K562 (cell line): ENCODE measurements at regions not wholly inside any gene's neighbourhood (a gene's known extent, or its start where the extent isn't known, plus 50 kb on each side); places are given as distances from the start of the nearest gene placed in this dataset.

ENCODE experiments used
- ATAC-seq: fragments of 200-7000 bp; cut with Tn5 transposase; 3 replicates; pipeline ENCODE4 v1.9.1; 2020; ENCODE audit warnings: moderate library complexity
- BruUV-seq: library from RNA; stranded (reverse); fragments of 400-500 nt; replicated peaks from 2 replicates; lab custom pipeline; 2021; lab: Mats Ljungman, UMichigan
- CTCF ChIA-PET: fragments of 300-600 bp; formaldehyde crosslinking; extraction: SDS; loops from one replicate; lab custom pipeline; 2021; ENCODE audit warnings: low intra/inter-chr PET ratio; lab: Yijun Ruan, JAX
- POLR2A ChIA-PET: fragments of 300-600, 350-650 bp; sonication (Branson Sonifier 250); formaldehyde crosslinking; extraction: SDS; loops from one replicate; lab custom pipeline; 2021; ENCODE audit warnings: antibody characterized with exemption, inconsistent platforms; lab: Yijun Ruan, JAX
- DNase-seq, 4 experiments: peaks; one replicate each; pipeline versions ENCODE4 v3.0.0 to v3.0.0-alpha.2; 2011 to 2018; ENCODE audit warnings: low spot score in 3 of 4, mixed read lengths in 3 of 4; ENCODE audit errors: extremely low read depth in 1 of 4
- FAIRE-seq: peaks from 2 replicates; lab custom pipeline; 2011; peaks lifted over from hg19 to GRCh38; lab: Jason Lieb, UNC
- H2AFZ ChIP-seq: 2 replicates; pipeline ENCODE4 v1.6.0; 2011; ENCODE audit warnings: low read depth, low read length, control low read depth, inconsistent platforms
- H3K27ac ChIP-seq: fragments of 200-600 bp; 3 replicates; pipeline ENCODE4 v1.8.0; 2011; ENCODE audit warnings: low read depth, mild to moderate bottlenecking, control low read depth, inconsistent platforms, low read length, moderate library complexity, mixed read lengths; ENCODE audit errors: extremely low read depth
- H3K27me3 ChIP-seq, 2 experiments: fragments of 300-600 bp in 1 of 2; 2 replicates in 1 of 2; 3 replicates in 1 of 2; pipeline versions ENCODE4 v1.6.0 to v1.8.0; 2011; ENCODE audit warnings: inconsistent platforms in 2 of 2, low read length in 2 of 2, mild to moderate bottlenecking in 1 of 2, mixed read lengths in 1 of 2, moderate library complexity in 1 of 2; ENCODE audit not compliant: control insufficient read depth in 2 of 2, insufficient read depth in 2 of 2
- H3K36me3 ChIP-seq: fragments of 300-600 bp; 3 replicates; pipeline ENCODE4 v1.8.0; 2011; ENCODE audit warnings: mild to moderate bottlenecking, low read length, inconsistent platforms; ENCODE audit not compliant: control insufficient read depth, insufficient read depth
- H3K4me1 ChIP-seq, 2 experiments: fragments of 200-600 bp in 1 of 2; replicated peaks in 1 of 2; 2 replicates in 1 of 2; 3 replicates in 1 of 2; pipeline versions ENCODE4 v1.5.1 to v1.8.0; 2011; ENCODE audit warnings: inconsistent platforms in 2 of 2, low read length in 2 of 2, mild to moderate bottlenecking in 1 of 2, mixed read lengths in 1 of 2, moderate library complexity in 1 of 2; ENCODE audit not compliant: control insufficient read depth in 2 of 2, insufficient read depth in 2 of 2
- H3K4me2 ChIP-seq: 2 replicates; pipeline ENCODE4 v1.6.1; 2011; ENCODE audit warnings: low read length, control low read depth, inconsistent platforms, mixed read lengths; ENCODE audit not compliant: insufficient read depth
- H3K4me3 ChIP-seq: fragments of 200-600 bp; sonication (generic), shearing (Covaris generic); 2 replicates; pipeline ENCODE4 v1.5.1; 2016; ENCODE audit warnings: control low read depth, inconsistent platforms
- H3K79me2 ChIP-seq: fragments of 200-600 bp; 3 replicates; pipeline ENCODE4 v1.8.0; 2011; ENCODE audit warnings: low read length, inconsistent platforms; ENCODE audit not compliant: control insufficient read depth, insufficient read depth
- H3K9ac ChIP-seq, 2 experiments: 2 replicates each; pipeline versions ENCODE4 v1.6.0 to v1.6.1; 2011; ENCODE audit warnings: low read depth in 2 of 2, low read length in 2 of 2, control low read depth in 1 of 2, inconsistent platforms in 1 of 2, mild to moderate bottlenecking in 1 of 2, mixed read lengths in 1 of 2; ENCODE audit not compliant: insufficient read depth in 1 of 2
- H3K9me1 ChIP-seq: one replicate; pipeline ENCODE4 v1.6.0; 2011; ENCODE audit warnings: inconsistent platforms, mild to moderate bottlenecking, low read length, moderate library complexity; ENCODE audit not compliant: control insufficient read depth, insufficient read depth
- H3K9me3 ChIP-seq: replicated peaks from 2 replicates; pipeline ENCODE4 v1.5.1; 2011; ENCODE audit warnings: low read depth, low read length, inconsistent platforms; ENCODE audit not compliant: control insufficient read depth, insufficient read depth
- H4K20me1 ChIP-seq: replicated peaks from 2 replicates; pipeline ENCODE4 v1.6.1; 2011; ENCODE audit warnings: low read length, inconsistent platforms, mixed read lengths; ENCODE audit not compliant: control insufficient read depth, insufficient read depth
- CBX8 ChIP-seq: fragments of 200-600 bp; sonication (generic); IDR thresholded peaks from 2 replicates; pipeline ENCODE4 v1.6.1; 2012; ENCODE audit warnings: borderline replicate concordance, mixed run types, low read depth, mild to moderate bottlenecking, moderate library complexity, mixed read lengths, low read length, control low read depth, inconsistent platforms; ENCODE audit not compliant: poor library complexity, severe bottlenecking; ENCODE audit errors: extremely low read depth
- ETS2 ChIP-seq: IDR thresholded peaks from 2 replicates; pipeline ENCODE4 v1.6.1; 2016; ENCODE audit warnings: borderline replicate concordance, missing genetic modification characterization, mild to moderate bottlenecking, moderate library complexity, missing compliant biosample characterization; ENCODE audit not compliant: poor library complexity, severe bottlenecking
- GTF2E2 ChIP-seq: fragments of 200-800 bp; sonication (Bioruptor generic); IDR thresholded peaks from 2 replicates; pipeline ENCODE4 v1.6.1; 2016; ENCODE audit warnings: missing genetic modification characterization, missing compliant biosample characterization
- HNRNPLL ChIP-seq: fragments of 200-400 bp; formaldehyde crosslinking; IDR thresholded peaks from 2 replicates; pipeline ENCODE4 v1.6.1; 2017; ENCODE audit warnings: low read length, low read depth, mild to moderate bottlenecking; ENCODE audit not compliant: poor library complexity, severe bottlenecking
- KLF1 ChIP-seq: fragments of 450-650 bp; IDR thresholded peaks from 2 replicates; pipeline ENCODE4 v1.6.1; 2016; ENCODE audit warnings: missing genetic modification characterization, missing compliant biosample characterization
- LCOR ChIP-seq: sonication (generic); formaldehyde crosslinking; IDR thresholded peaks from 2 replicates; pipeline ENCODE4 v1.8.0; 2022; ENCODE audit warnings: mild to moderate bottlenecking, missing genetic modification reagents
- RB1 ChIP-seq: fragments of 450-650 bp; IDR thresholded peaks from 2 replicates; pipeline ENCODE4 v1.6.1; 2017; ENCODE audit warnings: low read depth, mild to moderate bottlenecking
- RBM14 ChIP-seq: fragments of 200-400 bp; formaldehyde crosslinking; IDR thresholded peaks from 2 replicates; pipeline ENCODE4 v1.6.1; 2018; ENCODE audit warnings: low read depth, mild to moderate bottlenecking, low read length, moderate library complexity, borderline replicate concordance; ENCODE audit not compliant: insufficient read depth
- RCOR1 ChIP-seq, 2 experiments: IDR thresholded peaks; 2 replicates each; pipeline ENCODE4 v1.6.1; 2012; ENCODE audit warnings: low read depth in 2 of 2, low read length in 2 of 2, borderline replicate concordance in 1 of 2, improper control_type of control experiment in 1 of 2
- SMARCA4 ChIP-seq: fragments of 450-650 bp; IDR thresholded peaks from 2 replicates; pipeline ENCODE4 v1.6.1; 2016
- TAF9B ChIP-seq: fragments of 450-650 bp; IDR thresholded peaks from 2 replicates; pipeline ENCODE4 v1.6.1; 2018; ENCODE audit warnings: mild to moderate bottlenecking; ENCODE audit not compliant: partially characterized antibody
- XRCC3 ChIP-seq: fragments of 450-650 bp; IDR thresholded peaks from 2 replicates; pipeline ENCODE4 v1.6.1; 2017; ENCODE audit warnings: mild to moderate bottlenecking, moderate library complexity
- ZNF146 ChIP-seq: IDR thresholded peaks from one replicate; pipeline ENCODE4 v1.6.1; 2018; ENCODE audit warnings: missing compliant biosample characterization; ENCODE audit not compliant: unreplicated experiment
- WGBS: fragments of 100-300 bp; shearing (Covaris generic); methylation state at CpG from one replicate; pipeline ENCODE4 v1.1.6; 2016; ENCODE audit warnings: low coverage, mixed read lengths; ENCODE audit not compliant: insufficient coverage; ENCODE audit errors: missing lambda C conversion rate; 5-methylcytosine and 5-hydroxymethylcytosine counted together
- in situ Hi-C: fragments of 300-500 bp; cut with MboI; formaldehyde crosslinking; loops from 4 replicates; pipeline ENCODE4 v1.15.0; 2018; ENCODE audit warnings: inconsistent platforms, mixed read lengths
- intact Hi-C: fragments of 100-400 bp; cut with micrococcal nuclease; formaldehyde crosslinking; loops from 2 replicates; pipeline ENCODE4 v1.14.2; 2022
- TF ChIP-seq, protein P1 (sequence below), 2 experiments: fragments of 250-450 bp in 1 of 2; fragments of 450-650 bp in 1 of 2; sonication (Bioruptor Pico) in 1 of 2; IDR thresholded peaks; 2 replicates each; pipeline versions ENCODE4 v1.6.1 to v1.8.0; 2016 to 2021; ENCODE audit warnings: mild to moderate bottlenecking in 2 of 2, moderate library complexity in 2 of 2, missing compliant biosample characterization in 1 of 2, missing genetic modification characterization in 1 of 2
- TF ChIP-seq, protein P2 (sequence below), 3 experiments: fragments of 200-800 bp in 1 of 3; fragments of 250-450 bp in 1 of 3; fragments of 450-650 bp in 1 of 3; sonication (Bioruptor Pico) in 1 of 3; sonication (Bioruptor generic) in 1 of 3; formaldehyde crosslinking in 1 of 3; IDR thresholded peaks; 2 replicates each; pipeline versions ENCODE4 v1.6.1 to v1.8.0; 2016 to 2022; ENCODE audit warnings: mild to moderate bottlenecking in 2 of 3, missing genetic modification characterization in 2 of 3, missing compliant biosample characterization in 1 of 3, moderate library complexity in 1 of 3

DNA sequence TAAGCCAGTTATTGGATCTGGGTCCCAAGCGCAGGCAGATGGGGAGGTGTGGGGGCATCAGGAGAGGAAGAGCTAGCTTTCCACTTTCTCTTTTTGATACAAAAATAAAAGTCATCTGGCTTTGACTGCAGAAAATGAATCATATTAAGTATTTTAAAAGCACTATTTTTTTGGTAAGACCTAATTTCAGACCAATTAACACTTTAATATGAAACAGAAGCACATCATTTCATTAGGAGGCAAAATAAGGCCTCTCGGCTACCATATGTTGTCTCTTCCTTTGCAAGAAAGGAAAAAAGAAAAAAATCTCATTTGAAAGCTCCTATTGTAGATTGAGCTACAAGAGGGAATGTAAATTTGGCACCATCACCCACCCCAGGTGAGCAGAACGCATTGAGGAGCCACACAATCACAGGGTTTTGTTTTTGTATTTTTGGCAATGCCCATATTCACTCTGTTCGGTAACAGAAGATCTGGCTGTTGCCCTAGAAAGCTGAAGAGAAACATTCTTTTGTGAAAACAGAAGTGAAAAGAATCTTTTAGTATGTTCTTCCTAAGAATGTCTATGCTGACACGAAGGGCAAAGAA is 390.7 kb upstream of the ETAA1 start:
- TF ChIP-seq KLF1 (no peak), ZNF146 (CRISPR knock-in tag) (no peak), GTF2E2 (no peak), LCOR (CRISPR knock-in tag) (no peak), HNRNPLL (no peak), RB1 (no peak), RCOR1 (IDR thresholded peaks at IDR 0.05; ENCODE audit: borderline replicate concordance in 1 of 2, low read depth in 2 of 2, low read length in 2 of 2) (no peak), ETS2 (tag) (no peak), TAF9B (no peak), SMARCA4 (no peak), CBX8 (no peak), XRCC3 (no peak), RBM14 (no peak)
- TF ChIP-seq, protein P1, sequence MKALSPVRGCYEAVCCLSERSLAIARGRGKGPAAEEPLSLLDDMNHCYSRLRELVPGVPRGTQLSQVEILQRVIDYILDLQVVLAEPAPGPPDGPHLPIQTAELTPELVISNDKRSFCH (CRISPR knock-in tag; IDR thresholded peaks at IDR 0.05): no peak
- TF ChIP-seq, protein P1 (tag; IDR thresholded peaks at IDR 0.05): no peak
- TF ChIP-seq, protein P2, sequence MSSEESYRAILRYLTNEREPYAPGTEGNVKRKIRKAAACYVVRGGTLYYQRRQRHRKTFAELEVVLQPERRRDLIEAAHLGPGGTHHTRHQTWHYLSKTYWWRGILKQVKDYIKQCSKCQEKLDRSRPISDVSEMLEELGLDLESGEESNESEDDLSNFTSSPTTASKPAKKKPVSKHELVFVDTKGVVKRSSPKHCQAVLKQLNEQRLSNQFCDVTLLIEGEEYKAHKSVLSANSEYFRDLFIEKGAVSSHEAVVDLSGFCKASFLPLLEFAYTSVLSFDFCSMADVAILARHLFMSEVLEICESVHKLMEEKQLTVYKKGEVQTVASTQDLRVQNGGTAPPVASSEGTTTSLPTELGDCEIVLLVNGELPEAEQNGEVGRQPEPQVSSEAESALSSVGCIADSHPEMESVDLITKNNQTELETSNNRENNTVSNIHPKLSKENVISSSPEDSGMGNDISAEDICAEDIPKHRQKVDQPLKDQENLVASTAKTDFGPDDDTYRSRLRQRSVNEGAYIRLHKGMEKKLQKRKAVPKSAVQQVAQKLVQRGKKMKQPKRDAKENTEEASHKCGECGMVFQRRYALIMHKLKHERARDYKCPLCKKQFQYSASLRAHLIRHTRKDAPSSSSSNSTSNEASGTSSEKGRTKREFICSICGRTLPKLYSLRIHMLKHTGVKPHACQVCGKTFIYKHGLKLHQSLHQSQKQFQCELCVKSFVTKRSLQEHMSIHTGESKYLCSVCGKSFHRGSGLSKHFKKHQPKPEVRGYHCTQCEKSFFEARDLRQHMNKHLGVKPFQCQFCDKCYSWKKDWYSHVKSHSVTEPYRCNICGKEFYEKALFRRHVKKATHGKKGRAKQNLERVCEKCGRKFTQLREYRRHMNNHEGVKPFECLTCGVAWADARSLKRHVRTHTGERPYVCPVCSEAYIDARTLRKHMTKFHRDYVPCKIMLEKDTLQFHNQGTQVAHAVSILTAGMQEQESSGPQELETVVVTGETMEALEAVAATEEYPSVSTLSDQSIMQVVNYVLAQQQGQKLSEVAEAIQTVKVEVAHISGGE (CRISPR knock-in tag; IDR thresholded peaks at IDR 0.05): no peak
- H3K4me3 ChIP-seq: no peak overlapping the region
- no peaks in the 10 kb centered on the region for H3K79me2 ChIP-seq
- H3K9me1 ChIP-seq: no peaks in the 10 kb centered on the region
- no peak for DNase-seq
- POLR2A ChIA-PET: no interaction called here
- no peak overlapping the region for H3K9ac ChIP-seq
- no peak for ATAC-seq
- intact Hi-C loops (no loop called here), in situ Hi-C loops (no loop called here)
- H4K20me1 ChIP-seq: no peaks in the 10 kb centered on the region
- H3K27me3 ChIP-seq: no peaks in the 10 kb centered on the region
- 0% methylated on average over 5 of the region's 5 CpGs for WGBS
- H3K4me1 ChIP-seq: no peaks in the 10 kb centered on the region
- no peak for FAIRE-seq
- no peak overlapping the region for H3K27ac ChIP-seq
- no TSS peak for BruUV-seq
- no peak overlapping the region for H3K4me2 ChIP-seq
- H2AFZ ChIP-seq: no peak overlapping the region
- CTCF ChIA-PET: interaction anchor here (0.6 kb wide), 1 partner anchor 45 kb away, joined by 4 read pairs; no protein-coding TSS in a partner anchor
- H3K36me3 ChIP-seq: no peaks in the 10 kb centered on the region
- no peaks in the 10 kb centered on the region; the same call in 1 of the 2 replicates for H3K9me3 ChIP-seq
